ENCODE measurements at regions not wholly inside any gene's neighbourhood (a gene's known extent, or its start where the extent isn't known, plus 50 kb on each side); places are given as distances from the start of the nearest gene placed in this dataset.

- H3K4me3 ChIP-seq, result no peak overlapping the region
- DNase-seq (ENCODE audit: low spot score) (no peak), ATAC-seq (no peak)
- H3K4me1 Mint-ChIP-seq, result peaks cover 4% of the 10 kb centered on the region; the same call in 2 of the 3 replicates
- no peaks in the 10 kb centered on the region for H3K79me2 ChIP-seq (replicated peaks; ENCODE audit: insufficient read depth)
- TF ChIP-seq CTCF (conservative IDR thresholded peaks at IDR 0.05; ENCODE audit: low read depth in 2 of 2) (no peak), POLR2AphosphoS5 (IDR thresholded peaks at IDR 0.05; ENCODE audit: low read depth) (no peak), REST (IDR thresholded peaks at IDR 0.05; ENCODE audit: unreplicated experiment) (no peak), STAT1 (IDR thresholded peaks at IDR 0.05; ENCODE audit: unreplicated experiment) (no peak), EZH2phosphoT487 (IDR thresholded peaks at IDR 0.05; ENCODE audit: unreplicated experiment) (no peak), ETS1 (IDR thresholded peaks at IDR 0.05) (no peak), JUNB (IDR thresholded peaks at IDR 0.05; ENCODE audit: unreplicated experiment) (no peak), NANOG (IDR thresholded peaks at IDR 0.05; ENCODE audit: borderline replicate concordance) (no peak), ZNF462 (CRISPR knock-in tag; IDR thresholded peaks at IDR 0.05) (no peak), EZH2 (IDR thresholded peaks at IDR 0.05; ENCODE audit: low read depth, unreplicated experiment) (no peak), ZNF331 (CRISPR knock-in tag; IDR thresholded peaks at IDR 0.05; ENCODE audit: low read depth) (no peak), CREB1 (CRISPR knock-in tag; IDR thresholded peaks at IDR 0.05; ENCODE audit: low read depth) (no peak), ZNF114 (CRISPR knock-in tag; IDR thresholded peaks at IDR 0.05) (no peak)
- H3K9me3 Mint-ChIP-seq, result no peaks in the 10 kb centered on the region
- no peak overlapping the region for H3K4me2 ChIP-seq
- no peaks in the 10 kb centered on the region for H3K27me3 Mint-ChIP-seq (ENCODE audit: insufficient read depth, low read depth, poor library complexity)
- H3K4me1 ChIP-seq (ENCODE audit: insufficient read depth), result no peaks in the 10 kb centered on the region
- H2AFZ ChIP-seq, result peak overlapping the region; percentile 34; the same call in 1 of the 2 replicates
- no peaks in the 10 kb centered on the region for H3F3A ChIP-seq (replicated peaks; ENCODE audit: low read depth)
- no peak overlapping the region for H3K27ac ChIP-seq (ENCODE audit: low read depth)
- peak overlapping the region; percentile 64; the same call in 1 of the 2 replicates for H3K27ac Mint-ChIP-seq
- no peaks in the 10 kb centered on the region for H3K36me3 Mint-ChIP-seq (ENCODE audit: low read depth)
- H4K20me1 ChIP-seq (replicated peaks; ENCODE audit: insufficient read depth), result no peaks in the 10 kb centered on the region
- no peak overlapping the region for H3K4me3 Mint-ChIP-seq
- no peaks in the 10 kb centered on the region for H3K9me2 ChIP-seq (ENCODE audit: insufficient read depth)
- no peaks in the 10 kb centered on the region for H3K27me3 ChIP-seq (ENCODE audit: insufficient read depth)
- H3K36me3 ChIP-seq (ENCODE audit: insufficient read depth), result no peaks in the 10 kb centered on the region
These were observed 464.2 kb upstream of the FSHR start for GRCh38 chr2:49618491-49618890.

Data from GM23338 (cell line).